ENCODE measurements at regions not wholly inside any gene's neighbourhood (a gene's known extent, or its start where the extent isn't known, plus 50 kb on each side); places are given as distances from the start of the nearest gene placed in this dataset.

GRCh38 chr9:120212853-120213200 is 367.1 kb downstream of the CDK5RAP2 start:
- DNase-seq (ENCODE audit: low spot score), result no peak

- no peak for DNase-seq (ENCODE audit: low spot score)
These were observed 367.7 kb downstream of the CDK5RAP2 start for GRCh38 chr9:120212153-120212852.

GRCh38 chr9:120210274-120210673 is 369.7 kb downstream of the CDK5RAP2 start:
- no peak for DNase-seq (ENCODE audit: low spot score)

GRCh38 chr9:120202856-120203654 is 376.9 kb downstream of the CDK5RAP2 start:
- no peak for DNase-seq (ENCODE audit: low spot score)

GRCh38 chr9:120198027-120198426 is 381.9 kb downstream of the CDK5RAP2 start:
- no peak for DNase-seq (ENCODE audit: low spot score)

GRCh38 chr9:120197605-120198004 is 382.4 kb downstream of the CDK5RAP2 start:
- DNase-seq (ENCODE audit: low spot score), result no peak

GRCh38 chr9:120191141-120191540 is 388.8 kb downstream of the CDK5RAP2 start:
- DNase-seq (ENCODE audit: low spot score), result no peak

GRCh38 chr9:120187758-120188157 is 392.2 kb downstream of the CDK5RAP2 start:
- peak; percentile 14 for DNase-seq (ENCODE audit: low spot score)

- no peak for DNase-seq (ENCODE audit: low spot score)
These were observed 393.7 kb downstream of the CDK5RAP2 start for GRCh38 chr9:120186276-120186675.

GRCh38 chr9:120184266-120184665 is 395.7 kb downstream of the CDK5RAP2 start:
- DNase-seq (ENCODE audit: low spot score), result no peak

GRCh38 chr9:120183615-120184014 is 396.4 kb downstream of the CDK5RAP2 start:
- no peak for DNase-seq (ENCODE audit: low spot score)

GRCh38 chr9:120182011-120182410 is 398.0 kb downstream of the CDK5RAP2 start:
- no peak for DNase-seq (ENCODE audit: low spot score)

- no peak for DNase-seq (ENCODE audit: low spot score)
These were observed 402.8 kb downstream of the CDK5RAP2 start for GRCh38 chr9:120177121-120177520.

GRCh38 chr9:120175031-120175430 is 404.9 kb downstream of the CDK5RAP2 start:
- DNase-seq (ENCODE audit: low spot score), result no peak

- DNase-seq (ENCODE audit: low spot score), result no peak
These were observed 418.2 kb downstream of the CDK5RAP2 start for GRCh38 chr9:120161776-120162175.

- DNase-seq (ENCODE audit: low spot score), result no peak
These were observed 421.7 kb downstream of the CDK5RAP2 start for GRCh38 chr9:120158221-120158620.

- no peak for DNase-seq (ENCODE audit: low spot score)
These were observed 423.6 kb downstream of the CDK5RAP2 start for GRCh38 chr9:120156376-120156775.

GRCh38 chr9:120153258-120153657 is 426.7 kb downstream of the CDK5RAP2 start:
- no peak for DNase-seq (ENCODE audit: low spot score)

- peak; percentile 5 for DNase-seq (ENCODE audit: low spot score)
These were observed 427.7 kb downstream of the CDK5RAP2 start for GRCh38 chr9:120152295-120152694.

- DNase-seq (ENCODE audit: low spot score), result no peak
These were observed 428.2 kb downstream of the CDK5RAP2 start for GRCh38 chr9:120151806-120152205.

GRCh38 chr9:120151149-120151548 is 428.8 kb downstream of the CDK5RAP2 start:
- DNase-seq (ENCODE audit: low spot score), result no peak

- DNase-seq (ENCODE audit: low spot score), result no peak
These were observed 441.0 kb downstream of the CDK5RAP2 start for GRCh38 chr9:120138955-120139354.

GRCh38 chr9:120137186-120137840 is 442.7 kb downstream of the CDK5RAP2 start:
- DNase-seq (ENCODE audit: low spot score), result no peak

Data from A172 (cell line).